Cardiac fibroblast (primary cell): ENCODE measurements at regions not wholly inside any gene's neighbourhood (a gene's known extent, or its start where the extent isn't known, plus 50 kb on each side); places are given as distances from the start of the nearest gene placed in this dataset.

Source experiments
- DNase-seq, 2 donors: peaks; one replicate each; pipeline versions ENCODE4 v3.0.0 to v3.0.0-alpha.2; 2010; ENCODE audit warnings: low read depth in 2 of 2
- H3K4me3 ChIP-seq, 2 donors: replicated peaks in 1 of 2; 1 replicate in 1 of 2; 2 replicates in 1 of 2; pipeline ENCODE4 v1.5.1; 2011; ENCODE audit warnings: low read depth in 2 of 2, low read length in 2 of 2, mild to moderate bottlenecking in 2 of 2, moderate library complexity in 1 of 2
- CTCF ChIP-seq: IDR thresholded peaks from one replicate; pipeline ENCODE4 v1.5.1; 2011; ENCODE audit warnings: low read depth, mild to moderate bottlenecking, low read length, inconsistent platforms

GRCh38 chr2:239805414-239805813, 219.7 kb downstream of the NDUFA10 start:
- DNase-seq = no peak
- TF ChIP-seq CTCF = no peak
- no peak overlapping the region for H3K4me3 ChIP-seq

GRCh38 chr2:239805043-239805329, 220.2 kb downstream of the NDUFA10 start:
- DNase-seq = no peak
- no peak overlapping the region for H3K4me3 ChIP-seq
- no peak for TF ChIP-seq CTCF

DNA sequence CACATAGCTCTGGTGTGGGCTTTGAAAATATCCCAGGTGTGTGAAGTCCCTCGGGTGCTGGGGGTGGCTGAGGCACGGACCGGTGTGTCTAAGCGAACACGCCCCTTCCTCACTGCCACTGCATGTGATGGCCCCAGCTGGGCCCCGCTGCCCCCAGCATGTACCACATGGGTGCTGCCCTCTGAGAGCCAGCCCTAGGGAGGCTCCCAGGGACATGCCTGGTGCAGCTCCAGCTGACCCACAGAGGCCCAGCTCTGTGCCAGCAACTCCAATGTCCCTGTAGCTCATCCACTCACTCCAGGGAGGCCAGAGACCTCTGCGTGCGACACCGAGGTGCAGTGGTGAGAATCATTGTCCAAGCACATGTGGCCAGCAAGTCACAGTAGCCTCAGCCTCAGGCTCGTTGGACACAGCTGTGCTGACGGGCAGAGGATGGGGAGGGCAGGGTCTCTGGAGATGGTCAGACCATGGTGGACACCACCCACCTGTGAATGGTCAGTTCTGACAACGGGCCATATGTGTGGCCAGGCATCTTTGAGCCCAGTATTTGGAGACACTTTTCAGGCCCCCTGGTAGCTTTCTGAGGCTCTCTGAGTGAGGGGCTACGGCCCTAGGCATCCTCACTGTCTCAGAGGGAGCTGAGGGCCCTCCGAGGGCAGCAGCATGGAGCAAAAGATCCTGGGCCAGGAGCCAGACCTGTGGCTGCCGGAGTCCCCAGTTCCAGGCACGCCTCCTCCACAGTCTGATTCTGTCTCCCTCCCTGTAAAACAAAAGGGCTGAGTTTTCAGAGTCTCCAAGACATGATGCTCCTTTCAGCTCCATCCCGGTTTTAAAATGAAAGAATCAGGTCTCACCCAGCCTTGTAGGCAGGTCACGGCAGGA, 220.7 kb downstream of the NDUFA10 start:
- no peak overlapping the region for H3K4me3 ChIP-seq
- TF ChIP-seq CTCF = no peak
- no peak for DNase-seq

DNA sequence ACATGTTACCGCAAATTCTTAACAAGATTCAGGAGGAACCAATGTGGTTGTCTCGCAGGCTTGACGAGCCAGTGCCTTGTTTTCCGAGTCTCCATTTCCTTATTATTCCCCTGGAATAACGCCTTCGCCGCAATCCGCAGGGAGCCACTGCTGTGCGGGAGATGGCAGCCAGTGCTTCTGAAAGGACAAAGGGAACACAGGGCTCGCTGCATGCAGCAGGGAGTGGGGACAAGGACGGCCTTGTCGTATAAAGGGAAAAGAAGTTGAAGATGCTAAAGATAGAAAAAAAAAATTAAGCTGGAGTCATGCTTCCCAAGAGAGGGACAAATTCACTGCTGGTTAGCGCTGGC, 221.4 kb downstream of the NDUFA10 start:
- no peak for DNase-seq
- no peak overlapping the region for H3K4me3 ChIP-seq
- no peak for TF ChIP-seq CTCF

DNA sequence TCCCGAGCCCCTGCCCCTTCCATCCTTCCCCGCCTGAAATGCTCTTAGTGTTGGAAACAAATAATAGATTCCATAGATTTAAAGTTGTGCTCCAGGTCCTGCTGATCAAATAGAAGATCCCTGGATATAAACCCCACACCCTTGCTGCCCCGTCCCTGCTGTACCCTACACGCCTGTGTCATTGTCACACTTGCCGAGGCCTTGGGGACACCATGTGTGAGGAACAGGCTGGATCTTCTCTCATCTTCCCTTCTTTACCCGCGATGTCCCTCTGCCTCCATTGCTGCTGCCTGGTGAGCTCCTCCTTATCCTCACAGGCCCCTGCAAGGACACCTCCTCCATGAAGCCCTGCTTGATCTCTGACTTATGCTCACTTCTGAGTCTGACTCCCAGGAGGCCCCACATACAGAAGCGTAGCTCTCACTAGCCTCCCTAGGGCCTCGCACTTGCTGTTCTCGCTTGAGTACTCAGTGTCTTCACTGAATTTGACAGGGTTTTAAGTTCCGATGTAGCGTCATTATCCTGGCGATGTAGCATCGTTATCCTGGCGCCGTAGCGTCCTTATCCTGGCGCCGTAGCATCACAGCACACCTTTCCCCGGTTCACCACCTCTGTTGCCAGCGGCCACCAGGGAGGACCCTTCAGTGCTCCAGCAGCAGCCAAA, 221.9 kb downstream of the NDUFA10 start:
- DNase-seq = no peak

GRCh38 chr2:239802185-239802649, 222.9 kb downstream of the NDUFA10 start:
- no peak overlapping the region for H3K4me3 ChIP-seq
- no peak for TF ChIP-seq CTCF
- DNase-seq = no peak

More for the DNA sequence above, 221.9 kb downstream of the NDUFA10 start:
- no peak overlapping the region for H3K4me3 ChIP-seq
- TF ChIP-seq CTCF = no peak
